Dendritic cell treated with granulocyte-macrophage colony-stimulating factor and Interleukin-4, amounts not matched to agents 40 ng/mL and 50 ng/mL, for 4 days (primary cell): ENCODE measurements at regions not wholly inside any gene's neighbourhood (a gene's known extent, or its start where the extent isn't known, plus 50 kb on each side); places are given as distances from the start of the nearest gene placed in this dataset.

Experiments used
- H3K27ac Mint-ChIP-seq: one replicate; pipeline ENCODE4 v1.8.0; 2022; ENCODE audit warnings: mild to moderate bottlenecking, mixed read lengths
- H3K27me3 Mint-ChIP-seq: one replicate; pipeline ENCODE4 v1.8.0; 2022; ENCODE audit warnings: mild to moderate bottlenecking, mixed read lengths
- H3K36me3 Mint-ChIP-seq: one replicate; pipeline ENCODE4 v1.8.0; 2022; ENCODE audit warnings: low read depth, mixed read lengths
- H3K4me1 Mint-ChIP-seq: one replicate; pipeline ENCODE4 v1.8.0; 2022; ENCODE audit warnings: low read depth, mixed read lengths
- H3K4me3 Mint-ChIP-seq: one replicate; pipeline ENCODE4 v1.8.0; 2022; ENCODE audit warnings: mild to moderate bottlenecking, moderate library complexity, mixed read lengths
- H3K9me3 Mint-ChIP-seq: one replicate; pipeline ENCODE4 v1.8.0; 2022; ENCODE audit warnings: mixed read lengths
- intact Hi-C: fragments of 100-400 bp; cut with micrococcal nuclease; formaldehyde crosslinking; loops from one replicate; pipeline ENCODE4 v1.15.0; 2022

DNA sequence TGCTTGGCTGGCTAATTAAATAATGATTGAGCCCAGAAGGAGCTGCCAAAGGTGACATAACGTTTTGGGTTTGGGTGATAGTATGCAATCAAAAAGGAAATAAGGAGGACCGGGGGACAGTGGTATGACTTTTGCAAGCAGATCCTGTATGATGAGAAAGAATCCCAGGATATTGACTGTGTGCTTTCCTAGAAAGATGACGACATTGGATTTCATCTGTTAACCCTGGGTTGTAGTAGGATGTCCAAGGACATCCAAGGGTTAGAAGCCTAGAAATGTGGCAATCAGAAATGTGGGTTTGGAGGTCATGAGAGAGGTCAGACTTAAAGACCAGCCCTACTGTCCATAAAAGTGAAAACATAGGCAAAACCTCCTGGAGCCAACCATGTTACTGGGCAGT lies 50.3 kb upstream of the HMHB1 start:
- Mint-ChIP-seq H3K27me3 (peaks cover 2% of the 10 kb centered on the region), H3K9me3 (no peaks in the 10 kb centered on the region), H3K4me1 (no peaks in the 10 kb centered on the region), H3K27ac (no peak overlapping the region), H3K4me3 (no peak overlapping the region), H3K36me3 (no peaks in the 10 kb centered on the region)
- intact Hi-C loops: no loop called here

DNA sequence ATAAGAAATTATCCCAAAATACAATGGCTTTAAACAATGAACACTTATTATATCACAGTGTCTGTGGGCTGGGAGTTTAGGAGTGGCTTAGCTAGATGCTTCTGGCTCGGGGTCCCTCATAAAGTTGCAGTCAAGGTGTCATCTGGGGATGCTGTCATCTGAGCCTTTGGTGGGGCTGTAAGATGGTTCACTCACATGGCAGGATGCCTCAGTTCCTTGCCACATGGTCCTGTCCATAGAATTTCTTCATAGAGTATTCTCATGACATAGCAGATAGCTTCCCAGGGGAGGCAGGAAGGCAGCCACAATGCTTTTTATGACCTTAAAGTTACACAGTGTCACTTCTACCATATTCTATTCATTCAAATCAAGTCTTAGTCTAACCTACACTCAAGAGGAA lies 51.2 kb upstream of the HMHB1 start:
- Mint-ChIP-seq H3K9me3 (no peaks in the 10 kb centered on the region), H3K27ac (no peak overlapping the region), H3K27me3 (no peaks in the 10 kb centered on the region), H3K4me3 (no peak overlapping the region), H3K36me3 (no peaks in the 10 kb centered on the region), H3K4me1 (no peaks in the 10 kb centered on the region)
- intact Hi-C loops: no loop called here

DNA sequence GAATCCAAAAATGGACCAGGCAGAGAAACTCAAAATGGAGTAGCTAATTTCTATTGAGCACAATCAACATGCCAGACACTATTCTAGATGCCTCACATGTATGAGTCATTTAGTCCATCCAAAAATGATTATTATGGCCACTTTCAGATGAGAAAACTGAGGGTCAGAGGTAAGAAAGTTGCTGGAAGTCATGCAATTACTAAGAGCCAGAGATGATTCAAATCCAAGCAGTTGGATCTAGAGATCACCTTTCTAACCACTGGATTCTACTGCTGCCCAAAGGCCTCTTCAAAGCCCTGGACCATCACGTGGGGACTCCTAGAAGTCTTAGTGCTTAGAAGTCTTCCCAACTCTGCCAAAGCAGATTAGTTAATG lies 51.8 kb upstream of the HMHB1 start:
- Mint-ChIP-seq H3K4me3 (no peak overlapping the region), H3K4me1 (no peaks in the 10 kb centered on the region), H3K27me3 (no peaks in the 10 kb centered on the region), H3K9me3 (no peaks in the 10 kb centered on the region), H3K27ac (no peak overlapping the region), H3K36me3 (no peaks in the 10 kb centered on the region)
- intact Hi-C loops: no loop called here

DNA sequence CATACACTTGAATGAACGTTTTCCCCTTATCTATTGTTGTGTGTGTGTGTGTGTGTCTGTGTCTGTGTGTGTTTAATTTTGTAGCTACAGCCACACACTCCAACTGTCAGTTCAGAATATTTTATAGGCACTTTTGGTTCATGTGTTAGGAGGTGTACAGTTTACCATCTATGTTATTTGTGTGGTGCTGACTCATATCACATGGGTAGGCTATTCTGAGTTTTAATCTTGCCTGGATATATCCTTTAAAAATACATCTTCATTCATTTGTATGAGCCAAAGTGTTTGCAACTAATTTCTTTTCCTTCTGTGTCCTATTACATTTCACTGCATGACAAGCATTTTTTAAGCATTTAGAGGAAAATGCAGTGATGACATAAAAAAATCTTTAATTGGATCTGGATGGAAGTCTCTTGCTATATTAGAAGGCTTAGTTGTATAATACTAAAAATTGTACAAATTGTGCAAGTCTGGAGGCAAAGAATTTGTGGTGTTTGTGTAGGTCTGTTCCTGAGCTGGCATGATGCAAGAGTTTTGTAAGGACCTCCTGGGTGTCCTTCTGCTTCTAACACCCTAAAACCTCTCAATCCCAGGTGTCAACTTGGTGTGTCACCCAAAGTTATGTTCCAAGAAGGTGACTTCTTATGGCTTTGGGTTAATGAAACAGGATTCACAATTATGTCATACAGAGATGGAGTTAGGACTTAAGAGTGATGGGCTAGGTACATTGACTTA lies 52.4 kb upstream of the HMHB1 start:
- Mint-ChIP-seq H3K4me3 (no peak overlapping the region), H3K4me1 (no peaks in the 10 kb centered on the region), H3K27me3 (no peaks in the 10 kb centered on the region), H3K36me3 (no peaks in the 10 kb centered on the region), H3K27ac (no peak overlapping the region), H3K9me3 (no peaks in the 10 kb centered on the region)
- intact Hi-C loops: no loop called here

DNA sequence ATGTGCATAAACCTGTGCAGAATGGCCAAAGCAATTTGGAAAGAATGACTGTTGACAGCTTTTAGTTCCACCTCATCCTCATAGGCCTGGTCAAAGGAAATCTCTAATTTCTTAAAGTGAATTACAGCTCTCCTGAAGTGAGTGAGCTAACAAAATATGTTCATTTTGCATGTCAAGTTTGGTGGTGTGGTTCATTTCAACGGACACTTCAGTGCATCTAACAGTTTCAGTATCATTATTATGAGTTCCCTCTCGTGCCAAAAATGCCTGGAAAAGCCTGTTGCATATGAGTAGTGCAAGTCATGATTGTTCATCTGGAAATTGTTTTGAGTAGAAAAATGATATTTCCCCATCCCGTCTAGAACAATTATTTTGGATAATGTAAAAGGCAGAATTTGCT lies 53.2 kb upstream of the HMHB1 start:
- intact Hi-C loops: no loop called here
- H3K36me3 Mint-ChIP-seq: no peaks in the 10 kb centered on the region
- no peaks in the 10 kb centered on the region for H3K4me1 Mint-ChIP-seq
- no peak overlapping the region for H3K4me3 Mint-ChIP-seq
- H3K27ac Mint-ChIP-seq: no peak overlapping the region
- H3K27me3 Mint-ChIP-seq: no peaks in the 10 kb centered on the region
- no peaks in the 10 kb centered on the region for H3K9me3 Mint-ChIP-seq

DNA sequence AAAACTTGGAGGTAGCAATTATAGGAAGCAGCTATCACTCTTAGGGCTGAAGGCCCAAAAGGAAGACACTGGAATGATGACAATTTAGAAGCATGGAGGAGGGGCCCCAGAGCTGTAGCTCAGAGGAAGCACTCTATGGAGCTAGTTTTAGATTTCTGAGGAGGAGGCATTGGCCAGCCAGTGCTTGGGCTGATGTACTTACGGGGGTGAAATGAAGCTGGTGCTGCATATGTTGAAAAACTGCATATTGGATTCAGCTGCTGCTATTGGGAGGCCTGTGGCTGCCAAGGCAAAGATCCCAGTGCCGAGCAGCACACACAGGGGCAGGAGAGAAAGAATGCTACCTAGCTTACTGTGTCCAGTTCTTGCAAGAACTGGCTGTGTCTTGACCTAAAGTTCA lies 53.9 kb upstream of the HMHB1 start:
- intact Hi-C loops: no loop called here
- H3K27ac Mint-ChIP-seq: no peak overlapping the region
- no peaks in the 10 kb centered on the region for H3K9me3 Mint-ChIP-seq
- no peaks in the 10 kb centered on the region for H3K36me3 Mint-ChIP-seq
- H3K4me1 Mint-ChIP-seq: no peaks in the 10 kb centered on the region
- H3K27me3 Mint-ChIP-seq: no peaks in the 10 kb centered on the region
- no peak overlapping the region for H3K4me3 Mint-ChIP-seq

DNA sequence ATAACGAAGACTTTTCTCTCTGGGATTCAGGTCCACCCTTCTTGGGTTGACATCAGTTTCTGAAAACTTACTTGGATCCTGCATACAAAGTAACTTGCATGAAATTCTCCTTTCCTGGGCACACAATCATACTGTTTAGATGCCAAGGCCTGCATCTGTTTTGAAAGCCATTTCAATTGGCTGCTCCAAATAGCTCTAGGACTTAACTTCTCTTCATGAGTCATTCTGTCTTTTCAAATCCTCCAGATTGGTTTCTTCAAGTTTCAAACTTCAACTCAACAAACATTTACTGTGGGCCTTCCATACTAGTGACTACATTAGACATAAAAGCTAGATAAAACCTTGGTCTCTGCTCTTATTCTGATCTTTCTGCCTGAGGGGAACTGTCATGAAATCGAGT lies 54.8 kb upstream of the HMHB1 start:
- no peaks in the 10 kb centered on the region for H3K9me3 Mint-ChIP-seq
- intact Hi-C loops: no loop called here
- H3K4me1 Mint-ChIP-seq: no peaks in the 10 kb centered on the region
- no peaks in the 10 kb centered on the region for H3K27me3 Mint-ChIP-seq
- no peaks in the 10 kb centered on the region for H3K36me3 Mint-ChIP-seq
- no peak overlapping the region for H3K27ac Mint-ChIP-seq
- H3K4me3 Mint-ChIP-seq: no peak overlapping the region

DNA sequence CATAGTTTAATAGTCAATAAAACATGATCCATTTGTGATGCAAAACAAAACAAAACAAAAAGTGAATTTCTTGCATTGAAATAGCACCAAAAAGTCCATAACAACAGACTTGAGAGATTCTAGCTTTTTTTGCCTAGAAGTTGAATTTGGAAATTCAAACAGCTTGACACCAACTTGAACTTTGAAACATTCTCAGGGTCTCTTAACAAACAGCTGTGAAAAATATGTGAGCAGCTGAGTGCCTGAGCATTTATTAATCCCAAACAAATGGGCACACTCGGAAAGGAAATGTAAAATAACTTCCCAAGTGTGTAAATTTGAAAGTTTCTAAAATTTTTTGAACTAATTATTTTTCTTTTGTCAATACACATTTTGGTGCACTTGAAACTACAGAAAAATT lies 56.0 kb upstream of the HMHB1 start:
- H3K9me3 Mint-ChIP-seq: no peaks in the 10 kb centered on the region
- no peak overlapping the region for H3K4me3 Mint-ChIP-seq
- no peaks in the 10 kb centered on the region for H3K36me3 Mint-ChIP-seq
- H3K4me1 Mint-ChIP-seq: no peaks in the 10 kb centered on the region
- H3K27ac Mint-ChIP-seq: no peak overlapping the region
- no peaks in the 10 kb centered on the region for H3K27me3 Mint-ChIP-seq
- intact Hi-C loops: no loop called here

DNA sequence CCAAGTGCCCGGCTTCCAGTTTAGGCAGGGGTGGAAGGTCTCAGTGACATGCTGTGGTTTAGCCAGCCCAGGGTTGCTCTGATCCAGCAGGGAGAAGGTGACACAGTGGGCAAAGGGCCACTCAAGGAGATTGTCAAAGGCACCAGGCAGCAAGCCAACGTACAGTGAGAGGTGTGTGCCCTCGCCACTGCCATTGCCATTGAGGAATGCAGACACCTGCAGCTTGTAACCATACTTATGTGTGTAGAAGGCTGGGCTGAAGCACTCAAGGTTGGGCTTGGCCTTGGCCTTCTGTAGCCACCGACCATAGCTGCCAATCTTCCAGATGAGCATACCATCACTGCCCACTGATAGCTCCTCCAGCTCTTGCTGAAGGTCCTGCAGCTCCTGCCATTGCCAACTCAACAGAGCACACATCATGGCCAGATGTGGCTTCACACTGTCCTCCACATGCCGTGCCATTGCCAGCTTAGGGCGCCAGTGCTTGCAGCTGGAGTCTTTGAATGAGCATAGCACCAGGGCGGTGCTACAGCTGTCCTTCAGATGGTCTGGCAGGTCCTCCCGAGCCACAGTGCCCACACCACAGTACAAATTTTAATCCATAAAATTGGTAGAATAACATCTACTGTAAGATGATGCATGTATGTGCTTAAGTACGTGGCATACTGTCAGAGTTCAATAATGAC lies 59.7 kb upstream of the HMHB1 start:
- no peaks in the 10 kb centered on the region for H3K9me3 Mint-ChIP-seq
- H3K36me3 Mint-ChIP-seq: no peaks in the 10 kb centered on the region
- intact Hi-C loops: no loop called here
- no peaks in the 10 kb centered on the region for H3K27me3 Mint-ChIP-seq
- no peak overlapping the region for H3K27ac Mint-ChIP-seq
- H3K4me1 Mint-ChIP-seq: no peaks in the 10 kb centered on the region
- H3K4me3 Mint-ChIP-seq: no peak overlapping the region

DNA sequence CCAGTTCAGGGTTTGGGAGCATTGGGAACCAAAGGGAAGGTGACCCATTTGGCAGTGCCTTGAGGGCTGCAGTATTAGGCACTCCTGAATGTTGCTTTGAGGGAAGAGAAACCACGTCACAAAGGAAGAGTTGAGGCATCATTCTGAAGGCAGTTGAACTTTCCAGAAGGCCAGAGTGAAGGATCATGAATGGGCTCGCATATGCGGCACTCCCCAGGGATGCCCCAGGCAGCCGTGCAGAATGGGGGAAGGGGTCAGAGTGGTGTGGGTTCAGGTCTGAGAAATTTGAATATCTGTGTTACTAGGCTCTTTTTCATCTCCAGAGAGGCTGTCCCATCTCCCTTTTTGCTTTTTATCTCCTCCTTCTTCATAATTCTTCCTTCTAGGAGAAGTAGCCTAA lies 60.6 kb upstream of the HMHB1 start:
- Mint-ChIP-seq H3K27me3 (no peaks in the 10 kb centered on the region), H3K27ac (no peak overlapping the region), H3K4me3 (no peak overlapping the region), H3K36me3 (no peaks in the 10 kb centered on the region), H3K9me3 (no peaks in the 10 kb centered on the region), H3K4me1 (no peaks in the 10 kb centered on the region)
- intact Hi-C loops: no loop called here

DNA sequence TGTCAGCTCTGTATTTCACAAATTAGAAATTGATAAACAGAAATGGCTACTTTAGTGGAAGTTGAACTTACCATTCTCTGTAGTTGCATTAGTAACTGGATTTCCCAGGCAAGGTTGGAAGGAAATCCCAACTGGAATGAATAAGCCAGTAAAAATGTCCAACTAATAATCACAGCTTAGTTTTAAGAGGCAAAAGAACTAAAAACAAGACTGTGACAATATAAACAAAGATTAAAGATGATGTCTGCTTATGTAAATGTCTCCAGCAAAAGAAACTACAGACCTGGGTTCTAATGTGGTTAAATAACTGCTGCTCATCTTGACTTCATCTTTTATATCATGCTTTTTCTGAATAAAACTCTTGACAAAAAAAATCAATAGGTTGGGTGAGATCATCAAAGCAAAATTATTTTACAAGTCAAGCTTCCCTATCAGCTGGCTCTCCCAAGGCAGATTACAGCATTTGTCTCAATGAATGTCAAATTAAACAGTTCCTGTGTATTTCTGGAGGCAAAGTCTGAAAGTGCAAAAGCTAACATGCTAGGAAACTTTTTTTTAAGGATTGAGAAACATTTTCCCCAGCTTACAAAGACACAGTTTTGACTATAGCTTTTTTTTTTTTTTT lies 62.3 kb upstream of the HMHB1 start:
- no peaks in the 10 kb centered on the region for H3K27me3 Mint-ChIP-seq
- no peaks in the 10 kb centered on the region for H3K36me3 Mint-ChIP-seq
- H3K9me3 Mint-ChIP-seq: no peaks in the 10 kb centered on the region
- intact Hi-C loops: no loop called here
- no peaks in the 10 kb centered on the region for H3K4me1 Mint-ChIP-seq
- H3K4me3 Mint-ChIP-seq: no peak overlapping the region
- H3K27ac Mint-ChIP-seq: no peak overlapping the region

DNA sequence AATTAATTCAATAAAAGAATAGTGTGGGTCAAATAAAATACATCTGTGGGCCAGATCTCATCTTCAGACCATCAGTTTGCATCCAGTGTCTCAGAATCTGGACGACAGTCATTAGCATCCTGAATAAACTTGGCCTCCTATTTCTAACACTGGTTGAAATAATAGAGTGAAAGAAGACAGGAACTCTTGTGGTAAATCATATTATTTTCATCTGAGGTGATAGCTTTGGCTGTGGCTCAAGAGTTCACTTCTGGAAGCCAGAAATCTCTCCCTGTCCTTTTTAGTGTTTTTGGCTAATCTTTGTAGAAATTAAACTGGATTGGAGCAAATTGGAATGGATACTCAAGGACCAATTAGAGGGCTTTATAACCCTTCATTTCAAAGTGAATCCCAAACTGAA lies 63.4 kb upstream of the HMHB1 start:
- Mint-ChIP-seq H3K36me3 (no peaks in the 10 kb centered on the region), H3K9me3 (no peaks in the 10 kb centered on the region), H3K27ac (no peak overlapping the region), H3K4me3 (no peak overlapping the region), H3K4me1 (no peaks in the 10 kb centered on the region), H3K27me3 (no peaks in the 10 kb centered on the region)
- intact Hi-C loops: no loop called here

DNA sequence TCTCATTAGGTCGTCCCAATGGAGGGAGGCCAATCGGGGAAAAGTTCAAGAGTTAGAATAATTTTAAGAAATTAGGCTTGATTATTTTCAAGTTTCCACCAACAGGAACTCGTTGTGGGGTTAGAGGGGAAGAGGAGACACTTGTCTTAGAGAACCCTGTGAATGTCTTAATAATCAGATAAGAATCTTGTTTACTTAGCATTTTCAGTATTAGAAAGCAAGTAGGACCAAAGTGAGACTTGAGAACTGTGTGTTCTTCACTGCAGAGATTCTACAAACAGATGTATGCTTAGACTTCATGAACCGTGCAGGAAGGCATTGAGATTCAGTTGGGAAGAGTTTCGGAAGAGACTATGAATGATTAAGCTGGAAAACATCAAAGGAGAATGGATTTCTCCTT lies 69.0 kb upstream of the HMHB1 start:
- intact Hi-C loops: no loop called here
- no peaks in the 10 kb centered on the region for H3K36me3 Mint-ChIP-seq
- H3K9me3 Mint-ChIP-seq: no peaks in the 10 kb centered on the region
- H3K27me3 Mint-ChIP-seq: no peaks in the 10 kb centered on the region
- H3K4me3 Mint-ChIP-seq: no peak overlapping the region
- H3K27ac Mint-ChIP-seq: no peak overlapping the region
- H3K4me1 Mint-ChIP-seq: peaks cover 17% of the 10 kb centered on the region

DNA sequence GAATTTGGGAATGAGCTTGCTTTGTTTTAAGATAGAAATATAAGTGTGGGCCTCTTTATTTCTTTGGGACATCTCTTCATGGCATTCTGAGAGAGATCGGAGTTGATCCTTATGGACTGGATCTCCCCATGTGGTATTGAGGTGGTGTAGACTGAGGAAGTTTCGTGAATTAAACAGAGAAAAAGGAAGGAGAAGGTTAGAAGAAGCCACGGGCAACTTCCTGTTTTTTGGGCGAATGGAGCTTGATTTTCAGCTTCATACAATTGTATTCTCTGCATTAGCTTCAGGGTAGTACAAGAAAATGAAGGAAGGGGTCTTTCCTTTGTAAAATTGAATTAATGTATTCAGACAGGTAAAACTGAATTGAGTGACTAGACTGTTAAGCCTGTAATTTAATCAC lies 70.5 kb upstream of the HMHB1 start:
- Mint-ChIP-seq H3K27ac (no peak overlapping the region), H3K27me3 (no peaks in the 10 kb centered on the region), H3K9me3 (no peaks in the 10 kb centered on the region), H3K4me1 (peaks cover 17% of the 10 kb centered on the region), H3K4me3 (no peak overlapping the region), H3K36me3 (no peaks in the 10 kb centered on the region)
- intact Hi-C loops: no loop called here

DNA sequence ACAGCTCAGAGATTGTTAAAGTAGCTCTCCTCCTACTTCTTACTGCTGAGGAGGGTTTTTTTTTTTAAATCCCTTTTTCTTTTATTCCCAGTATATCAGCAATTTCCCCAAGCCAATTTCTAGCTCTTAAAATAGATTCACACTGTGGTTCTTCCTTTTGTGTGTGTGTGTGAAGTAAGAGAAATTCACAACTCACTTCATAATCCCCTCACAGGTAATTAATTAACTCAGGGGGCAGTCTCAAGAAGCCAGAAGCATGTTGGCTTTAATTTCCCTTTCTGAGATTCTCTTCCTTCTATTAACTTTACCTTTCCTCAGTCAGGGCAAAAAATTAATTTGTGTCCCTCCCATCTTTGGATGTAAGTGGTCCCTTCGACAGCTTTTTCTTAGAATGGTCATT lies 71.0 kb upstream of the HMHB1 start:
- Mint-ChIP-seq H3K27me3 (no peaks in the 10 kb centered on the region), H3K9me3 (no peaks in the 10 kb centered on the region), H3K36me3 (no peaks in the 10 kb centered on the region), H3K4me3 (no peak overlapping the region), H3K27ac (no peak overlapping the region), H3K4me1 (peaks cover 17% of the 10 kb centered on the region)
- intact Hi-C loops: no loop called here
